Liver (tissue), 8 donors: ENCODE measurements at regions not wholly inside any gene's neighbourhood (a gene's known extent, or its start where the extent isn't known, plus 50 kb on each side); places are given as distances from the start of the nearest gene placed in this dataset.

Experiments
- DNase-seq: peaks from one replicate; pipeline ENCODE4 v3.0.0-alpha.2; 2017; ENCODE audit warnings: low spot score
- H3K27ac ChIP-seq, 2 donors: one replicate each; pipeline ENCODE4 v1.7.0; 2013; ENCODE audit warnings: inconsistent platforms in 2 of 2, low read length in 2 of 2, control low read depth in 1 of 2, low read depth in 1 of 2, mild to moderate bottlenecking in 1 of 2
- H3K27me3 ChIP-seq, 4 donors: one replicate each; pipeline versions ENCODE4 v1.6.1 to v1.7.0; 2013; ENCODE audit warnings: low read length in 3 of 4, inconsistent platforms in 1 of 4, mild to moderate bottlenecking in 1 of 4, moderate library complexity in 1 of 4; ENCODE audit not compliant: control insufficient read depth in 4 of 4, insufficient read depth in 4 of 4
- H3K36me3 ChIP-seq, 4 donors: one replicate each; pipeline versions ENCODE4 v1.6.1 to v1.7.0; 2013; ENCODE audit warnings: low read length in 3 of 4, mild to moderate bottlenecking in 3 of 4, low read depth in 1 of 4, moderate library complexity in 1 of 4; ENCODE audit not compliant: control insufficient read depth in 4 of 4, insufficient read depth in 3 of 4
- H3K4me1 ChIP-seq, 4 donors: one replicate each; pipeline versions ENCODE4 v1.6.1 to v1.7.0; 2013; ENCODE audit warnings: low read length in 3 of 4, mild to moderate bottlenecking in 3 of 4, moderate library complexity in 1 of 4; ENCODE audit not compliant: control insufficient read depth in 4 of 4, insufficient read depth in 4 of 4
- H3K4me3 ChIP-seq, 3 donors: one replicate each; pipeline versions ENCODE4 v1.6.1 to v1.7.0; 2013; ENCODE audit warnings: low read length in 3 of 3, control low read depth in 1 of 3, low read depth in 1 of 3, mild to moderate bottlenecking in 1 of 3
- H3K9ac ChIP-seq, 2 donors: one replicate each; pipeline ENCODE4 v1.7.0; 2013; ENCODE audit warnings: low read length in 2 of 2, mild to moderate bottlenecking in 2 of 2, moderate library complexity in 2 of 2, control low read depth in 1 of 2, low read depth in 1 of 2
- H3K9me3 ChIP-seq, 4 donors: one replicate each; pipeline versions ENCODE4 v1.6.1 to v1.7.0; 2013; ENCODE audit warnings: low read length in 3 of 4; ENCODE audit not compliant: control insufficient read depth in 4 of 4
- EGR1 ChIP-seq, 2 donors: IDR thresholded peaks; 2 replicates each; pipeline ENCODE4 v1.6.1; 2016 to 2018; ENCODE audit warnings: antibody characterized with exemption in 2 of 2, low read depth in 2 of 2
- FOXA1 ChIP-seq: IDR thresholded peaks from 2 replicates; pipeline ENCODE4 v1.6.1; 2016; ENCODE audit warnings: antibody characterized with exemption
- FOXA2 ChIP-seq: IDR thresholded peaks from 2 replicates; pipeline ENCODE4 v1.6.1; 2016; ENCODE audit warnings: antibody characterized with exemption
- GABPA ChIP-seq, 2 donors: IDR thresholded peaks in 1 of 2; conservative IDR thresholded peaks in 1 of 2; 2 replicates each; pipeline ENCODE4 v1.6.1; 2016; ENCODE audit warnings: antibody characterized with exemption in 2 of 2, mild to moderate bottlenecking in 1 of 2, moderate library complexity in 1 of 2
- HNF4A ChIP-seq, 2 donors: conservative IDR thresholded peaks; 2 replicates each; pipeline ENCODE4 v1.6.1; 2016; ENCODE audit warnings: antibody characterized with exemption in 2 of 2, mild to moderate bottlenecking in 2 of 2
- HNF4G ChIP-seq: IDR thresholded peaks from 2 replicates; pipeline ENCODE4 v1.6.1; 2016; ENCODE audit warnings: antibody characterized with exemption
- JUND ChIP-seq, 2 donors: IDR thresholded peaks; 2 replicates each; pipeline ENCODE4 v1.6.1; 2016; ENCODE audit warnings: antibody characterized with exemption in 2 of 2
- NR2F2 ChIP-seq: IDR thresholded peaks from 2 replicates; pipeline ENCODE4 v1.6.1; 2016; ENCODE audit warnings: antibody characterized with exemption
- RAD21 ChIP-seq, 2 donors: IDR thresholded peaks; 2 replicates each; pipeline ENCODE4 v1.6.1; 2016; ENCODE audit warnings: antibody characterized with exemption in 2 of 2, mild to moderate bottlenecking in 2 of 2
- RXRA ChIP-seq, 2 donors: IDR thresholded peaks; 2 replicates each; pipeline ENCODE4 v1.6.1; 2017 to 2018; ENCODE audit warnings: antibody characterized with exemption in 2 of 2, mild to moderate bottlenecking in 1 of 2
- SP1 ChIP-seq: IDR thresholded peaks from 2 replicates; pipeline ENCODE4 v1.6.1; 2018; ENCODE audit warnings: antibody characterized with exemption, mild to moderate bottlenecking
- TAF1 ChIP-seq: conservative IDR thresholded peaks from 2 replicates; pipeline ENCODE4 v1.6.1; 2016; ENCODE audit warnings: antibody characterized with exemption, mild to moderate bottlenecking
- YY1 ChIP-seq: IDR thresholded peaks from 2 replicates; pipeline ENCODE4 v1.6.1; 2016; ENCODE audit warnings: antibody characterized with exemption, mild to moderate bottlenecking
- WGBS: extraction: QIAGEN DNeasy Blood & Tissue Kit; methylation state at CpG from one replicate; pipeline ENCODE4 v1.1.7; 2013; 5-methylcytosine and 5-hydroxymethylcytosine counted together
- TF ChIP-seq, protein P1 (sequence below): fragments of 150-350 bp; IDR thresholded peaks from 2 replicates; pipeline ENCODE4 v1.5.1; 2017; ENCODE audit warnings: improper control_type of control experiment, low read depth, low read length; ENCODE audit not compliant: missing input control
- TF ChIP-seq, protein P2 (sequence below): IDR thresholded peaks from 2 replicates; pipeline ENCODE4 v1.6.1; 2016; ENCODE audit warnings: antibody characterized with exemption
- TF ChIP-seq, protein P3 (sequence below): IDR thresholded peaks from 2 replicates; pipeline ENCODE4 v1.6.1; 2016; ENCODE audit warnings: antibody characterized with exemption
- TF ChIP-seq, protein P4 (sequence below): IDR thresholded peaks from 2 replicates; pipeline ENCODE4 v1.6.1; 2016; ENCODE audit warnings: antibody characterized with exemption
- TF ChIP-seq, protein P5 (sequence below): IDR thresholded peaks from 2 replicates; pipeline ENCODE4 v1.6.1; 2016; ENCODE audit warnings: antibody characterized with exemption, mild to moderate bottlenecking
- donor health status: healthy.
- donor health status: healthy.
- donor health status: healthy.
- donor health status: healthy.
- donor health status: healthy.

DNA sequence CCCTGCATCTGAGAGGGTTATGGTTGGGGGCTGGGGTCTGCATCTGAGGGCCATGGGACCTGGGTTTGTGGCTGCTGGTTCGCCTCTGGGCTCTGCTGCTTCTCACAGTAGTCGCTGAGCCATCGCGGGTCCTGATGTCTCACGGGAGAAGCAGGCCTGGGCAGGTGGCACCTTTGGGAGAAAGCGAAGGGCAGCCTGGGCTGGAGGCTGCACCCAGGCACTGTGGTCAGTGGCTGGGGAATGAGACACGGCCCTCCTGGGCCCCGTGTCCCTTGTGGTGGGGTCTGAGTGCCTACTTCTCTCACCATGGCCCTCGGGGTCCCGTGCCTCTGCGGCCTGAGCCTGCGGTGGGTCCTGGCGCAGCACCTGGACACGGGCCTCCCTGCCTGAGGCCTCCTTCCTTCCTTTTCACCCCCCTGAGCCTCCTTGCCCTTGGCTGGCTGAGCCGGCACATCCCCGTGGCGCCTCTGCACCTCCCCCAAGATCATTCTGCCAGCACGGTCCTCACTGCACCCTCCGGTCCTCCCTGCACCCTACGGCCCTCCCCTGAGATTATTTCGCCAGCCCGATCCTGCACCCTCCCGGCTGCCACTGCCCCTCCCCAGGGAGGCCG is 206.0 kb downstream of the ERMARD start (continued):
- TF ChIP-seq, protein P1, sequence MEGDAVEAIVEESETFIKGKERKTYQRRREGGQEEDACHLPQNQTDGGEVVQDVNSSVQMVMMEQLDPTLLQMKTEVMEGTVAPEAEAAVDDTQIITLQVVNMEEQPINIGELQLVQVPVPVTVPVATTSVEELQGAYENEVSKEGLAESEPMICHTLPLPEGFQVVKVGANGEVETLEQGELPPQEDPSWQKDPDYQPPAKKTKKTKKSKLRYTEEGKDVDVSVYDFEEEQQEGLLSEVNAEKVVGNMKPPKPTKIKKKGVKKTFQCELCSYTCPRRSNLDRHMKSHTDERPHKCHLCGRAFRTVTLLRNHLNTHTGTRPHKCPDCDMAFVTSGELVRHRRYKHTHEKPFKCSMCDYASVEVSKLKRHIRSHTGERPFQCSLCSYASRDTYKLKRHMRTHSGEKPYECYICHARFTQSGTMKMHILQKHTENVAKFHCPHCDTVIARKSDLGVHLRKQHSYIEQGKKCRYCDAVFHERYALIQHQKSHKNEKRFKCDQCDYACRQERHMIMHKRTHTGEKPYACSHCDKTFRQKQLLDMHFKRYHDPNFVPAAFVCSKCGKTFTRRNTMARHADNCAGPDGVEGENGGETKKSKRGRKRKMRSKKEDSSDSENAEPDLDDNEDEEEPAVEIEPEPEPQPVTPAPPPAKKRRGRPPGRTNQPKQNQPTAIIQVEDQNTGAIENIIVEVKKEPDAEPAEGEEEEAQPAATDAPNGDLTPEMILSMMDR: no peak
- TF ChIP-seq YY1: no peak
- TF ChIP-seq FOXA2: no peak
- TF ChIP-seq, protein P2, sequence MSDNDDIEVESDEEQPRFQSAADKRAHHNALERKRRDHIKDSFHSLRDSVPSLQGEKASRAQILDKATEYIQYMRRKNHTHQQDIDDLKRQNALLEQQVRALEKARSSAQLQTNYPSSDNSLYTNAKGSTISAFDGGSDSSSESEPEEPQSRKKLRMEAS: no peak

DNA sequence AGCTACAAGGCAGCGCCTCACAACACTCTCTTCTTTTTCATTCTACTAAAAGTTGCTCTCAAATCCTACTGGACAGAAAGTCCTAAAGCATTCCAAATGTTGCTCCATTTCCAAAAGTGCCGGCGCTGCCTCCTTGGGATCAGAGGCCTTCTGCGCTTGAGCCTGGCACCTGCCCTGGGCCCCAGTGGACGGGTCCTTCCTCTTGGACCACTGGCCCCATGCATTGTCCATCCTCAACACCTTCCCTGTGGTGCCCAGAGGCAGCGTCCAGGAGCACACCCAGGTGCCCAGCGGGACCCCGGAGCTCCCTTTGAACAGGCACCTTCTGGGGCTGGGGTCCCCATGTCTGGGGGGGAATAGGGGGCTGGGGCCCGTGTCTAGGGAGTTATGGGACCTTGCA is 205.2 kb downstream of the ERMARD start:
- Histone ChIP-seq H3K27ac (no peak overlapping the region), H3K9me3 (no peaks in the 10 kb centered on the region), H3K27me3 (no peaks in the 10 kb centered on the region), H3K36me3 (no peaks in the 10 kb centered on the region), H3K9ac (no peak overlapping the region), H3K4me1 (no peaks in the 10 kb centered on the region), H3K4me3 (no peak overlapping the region)
- WGBS: 95% methylated on average over 9 of the region's 9 CpGs
- TF ChIP-seq RAD21 (IDR thresholded peaks at IDR 0.05) (no peak), FOXA1 (no peak), SP1 (no peak), HNF4G (no peak), JUND (IDR thresholded peaks at IDR 0.05) (no peak), FOXA2 (no peak), TAF1 (no peak), NR2F2 (no peak), EGR1 (IDR thresholded peaks at IDR 0.05; ENCODE audit: low read depth in 2 of 2) (no peak), HNF4A (conservative IDR thresholded peaks at IDR 0.05) (no peak), YY1 (no peak), GABPA (IDR thresholded peaks at IDR 0.05 in 1 of 2, conservative IDR thresholded peaks at IDR 0.05 in 1 of 2) (no peak), RXRA (IDR thresholded peaks at IDR 0.05) (no peak)
- TF ChIP-seq, protein P2: no peak
- TF ChIP-seq, protein P3, sequence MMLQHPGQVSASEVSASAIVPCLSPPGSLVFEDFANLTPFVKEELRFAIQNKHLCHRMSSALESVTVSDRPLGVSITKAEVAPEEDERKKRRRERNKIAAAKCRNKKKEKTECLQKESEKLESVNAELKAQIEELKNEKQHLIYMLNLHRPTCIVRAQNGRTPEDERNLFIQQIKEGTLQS: no peak
- TF ChIP-seq, protein P4, sequence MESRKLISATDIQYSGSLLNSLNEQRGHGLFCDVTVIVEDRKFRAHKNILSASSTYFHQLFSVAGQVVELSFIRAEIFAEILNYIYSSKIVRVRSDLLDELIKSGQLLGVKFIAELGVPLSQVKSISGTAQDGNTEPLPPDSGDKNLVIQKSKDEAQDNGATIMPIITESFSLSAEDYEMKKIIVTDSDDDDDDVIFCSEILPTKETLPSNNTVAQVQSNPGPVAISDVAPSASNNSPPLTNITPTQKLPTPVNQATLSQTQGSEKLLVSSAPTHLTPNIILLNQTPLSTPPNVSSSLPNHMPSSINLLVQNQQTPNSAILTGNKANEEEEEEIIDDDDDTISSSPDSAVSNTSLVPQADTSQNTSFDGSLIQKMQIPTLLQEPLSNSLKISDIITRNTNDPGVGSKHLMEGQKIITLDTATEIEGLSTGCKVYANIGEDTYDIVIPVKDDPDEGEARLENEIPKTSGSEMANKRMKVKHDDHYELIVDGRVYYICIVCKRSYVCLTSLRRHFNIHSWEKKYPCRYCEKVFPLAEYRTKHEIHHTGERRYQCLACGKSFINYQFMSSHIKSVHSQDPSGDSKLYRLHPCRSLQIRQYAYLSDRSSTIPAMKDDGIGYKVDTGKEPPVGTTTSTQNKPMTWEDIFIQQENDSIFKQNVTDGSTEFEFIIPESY: no peak
- TF ChIP-seq, protein P1: no peak
- TF ChIP-seq, protein P5, sequence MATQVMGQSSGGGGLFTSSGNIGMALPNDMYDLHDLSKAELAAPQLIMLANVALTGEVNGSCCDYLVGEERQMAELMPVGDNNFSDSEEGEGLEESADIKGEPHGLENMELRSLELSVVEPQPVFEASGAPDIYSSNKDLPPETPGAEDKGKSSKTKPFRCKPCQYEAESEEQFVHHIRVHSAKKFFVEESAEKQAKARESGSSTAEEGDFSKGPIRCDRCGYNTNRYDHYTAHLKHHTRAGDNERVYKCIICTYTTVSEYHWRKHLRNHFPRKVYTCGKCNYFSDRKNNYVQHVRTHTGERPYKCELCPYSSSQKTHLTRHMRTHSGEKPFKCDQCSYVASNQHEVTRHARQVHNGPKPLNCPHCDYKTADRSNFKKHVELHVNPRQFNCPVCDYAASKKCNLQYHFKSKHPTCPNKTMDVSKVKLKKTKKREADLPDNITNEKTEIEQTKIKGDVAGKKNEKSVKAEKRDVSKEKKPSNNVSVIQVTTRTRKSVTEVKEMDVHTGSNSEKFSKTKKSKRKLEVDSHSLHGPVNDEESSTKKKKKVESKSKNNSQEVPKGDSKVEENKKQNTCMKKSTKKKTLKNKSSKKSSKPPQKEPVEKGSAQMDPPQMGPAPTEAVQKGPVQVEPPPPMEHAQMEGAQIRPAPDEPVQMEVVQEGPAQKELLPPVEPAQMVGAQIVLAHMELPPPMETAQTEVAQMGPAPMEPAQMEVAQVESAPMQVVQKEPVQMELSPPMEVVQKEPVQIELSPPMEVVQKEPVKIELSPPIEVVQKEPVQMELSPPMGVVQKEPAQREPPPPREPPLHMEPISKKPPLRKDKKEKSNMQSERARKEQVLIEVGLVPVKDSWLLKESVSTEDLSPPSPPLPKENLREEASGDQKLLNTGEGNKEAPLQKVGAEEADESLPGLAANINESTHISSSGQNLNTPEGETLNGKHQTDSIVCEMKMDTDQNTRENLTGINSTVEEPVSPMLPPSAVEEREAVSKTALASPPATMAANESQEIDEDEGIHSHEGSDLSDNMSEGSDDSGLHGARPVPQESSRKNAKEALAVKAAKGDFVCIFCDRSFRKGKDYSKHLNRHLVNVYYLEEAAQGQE: no peak
- peak; percentile 25 for DNase-seq
